IMR-90 (cell line): ENCODE measurements at regions not wholly inside any gene's neighbourhood (a gene's known extent, or its start where the extent isn't known, plus 50 kb on each side); places are given as distances from the start of the nearest gene placed in this dataset.

Source experiments
- ATAC-seq: fragments of 200-7000 bp; cut with Tn5 transposase; 2 replicates; pipeline ENCODE4 v1.9.1; 2020; ENCODE audit warnings: low read depth, mild to moderate bottlenecking, moderate library complexity
- BruUV-seq: library from RNA; stranded (reverse); fragments of 400-500 nt; replicated peaks from 2 replicates; lab custom pipeline; 2021; lab: Mats Ljungman, UMichigan
- CTCF ChIA-PET: fragments of 300-600 bp; formaldehyde crosslinking; extraction: SDS; loops from one replicate; lab custom pipeline; 2021; ENCODE audit warnings: antibody characterized with exemption; lab: Yijun Ruan, JAX
- POLR2A ChIA-PET: fragments of 300-600 bp; sonication (Branson Sonifier 250); formaldehyde crosslinking; loops from one replicate; lab custom pipeline; 2022; ENCODE audit warnings: antibody characterized with exemption; ENCODE audit not compliant: unreplicated experiment; lab: Charles Lee
- DNase-seq: peaks from one replicate; pipeline ENCODE4 v3.0.0; 2013
- H2AFZ ChIP-seq: replicated peaks from 2 replicates; pipeline ENCODE3; 2013; ENCODE audit warnings: low read length, mild to moderate bottlenecking; ENCODE audit not compliant: poor library complexity
- H2AK5ac ChIP-seq: 2 replicates; pipeline ENCODE4 v1.6.1; 2013; ENCODE audit warnings: low read depth, low read length, inconsistent platforms
- H2AK9ac ChIP-seq: replicated peaks from 2 replicates; pipeline ENCODE3; 2013; ENCODE audit warnings: mild to moderate bottlenecking, low read depth, low read length, moderate library complexity; ENCODE audit not compliant: poor library complexity
- H2BK120ac ChIP-seq: 2 replicates; pipeline ENCODE4 v1.6.1; 2013; ENCODE audit warnings: low read depth, low read length, inconsistent platforms
- H2BK15ac ChIP-seq: 3 replicates; pipeline ENCODE4 v1.6.1; 2013; ENCODE audit warnings: low read depth, low read length, inconsistent platforms
- H2BK20ac ChIP-seq: 2 replicates; pipeline ENCODE4 v1.6.1; 2013; ENCODE audit warnings: low read depth, mild to moderate bottlenecking, inconsistent platforms, low read length, moderate library complexity
- H2BK5ac ChIP-seq: 2 replicates; pipeline ENCODE4 v1.6.1; 2013; ENCODE audit warnings: mild to moderate bottlenecking, low read depth, low read length, inconsistent platforms; ENCODE audit not compliant: poor library complexity, severe bottlenecking
- H3K14ac ChIP-seq: replicated peaks from 2 replicates; pipeline ENCODE4 v1.6.1; 2013; ENCODE audit warnings: low read depth, low read length, inconsistent platforms
- H3K18ac ChIP-seq: 2 replicates; pipeline ENCODE4 v1.6.1; 2013; ENCODE audit warnings: low read depth, low read length, control low read depth
- H3K23ac ChIP-seq: 2 replicates; pipeline ENCODE4 v1.6.1; 2013; ENCODE audit warnings: low read depth, low read length, inconsistent platforms
- H3K27ac ChIP-seq: 2 replicates; pipeline ENCODE4 v1.5.1; 2013; ENCODE audit warnings: mild to moderate bottlenecking, control low read depth, low read length; ENCODE audit not compliant: insufficient read depth
- H3K27me3 ChIP-seq: 2 replicates; pipeline ENCODE4 v1.6.1; 2013; ENCODE audit warnings: low read length; ENCODE audit not compliant: control insufficient read depth, insufficient read depth
- H3K36me3 ChIP-seq: 2 replicates; pipeline ENCODE4 v1.6.1; 2013; ENCODE audit warnings: low read length, mixed read lengths; ENCODE audit not compliant: control insufficient read depth, insufficient read depth
- H3K4ac ChIP-seq: 2 replicates; pipeline ENCODE4 v1.6.1; 2013; ENCODE audit warnings: low read depth, low read length, inconsistent platforms
- H3K4me1 ChIP-seq: 2 replicates; pipeline ENCODE4 v1.6.1; 2013; ENCODE audit warnings: low read length, mixed read lengths; ENCODE audit not compliant: control insufficient read depth, insufficient read depth
- H3K4me2 ChIP-seq: 2 replicates; pipeline ENCODE4 v1.6.1; 2013; ENCODE audit warnings: low read depth, mild to moderate bottlenecking, control low read depth, low read length, moderate library complexity
- H3K4me3 ChIP-seq: 2 replicates; pipeline ENCODE4 v1.5.1; 2013; ENCODE audit warnings: low read depth, mild to moderate bottlenecking, control low read depth, low read length, moderate library complexity; ENCODE audit not compliant: insufficient read depth
- H3K56ac ChIP-seq: 2 replicates; pipeline ENCODE4 v1.6.1; 2013; ENCODE audit warnings: low read length, inconsistent platforms; ENCODE audit not compliant: insufficient read depth; ENCODE audit errors: extremely low read depth
- H3K79me1 ChIP-seq, 2 experiments: 2 replicates each; pipeline ENCODE4 v1.6.1; 2013; ENCODE audit warnings: low read length in 2 of 2, inconsistent platforms in 1 of 2, low read depth in 1 of 2
- H3K9ac ChIP-seq: 2 replicates; pipeline ENCODE4 v1.6.1; 2013; ENCODE audit warnings: low read depth, low read length, control low read depth
- H3K9me1 ChIP-seq: 2 replicates; pipeline ENCODE4 v1.6.1; 2013; ENCODE audit warnings: low read length, inconsistent platforms; ENCODE audit not compliant: insufficient read depth
- H3K9me3 ChIP-seq: 2 replicates; pipeline ENCODE4 v1.6.1; 2013; ENCODE audit warnings: low read length; ENCODE audit not compliant: control insufficient read depth, insufficient read depth
- H4K20me1 ChIP-seq: 2 replicates; pipeline ENCODE4 v1.6.1; 2013; ENCODE audit warnings: low read length, inconsistent platforms; ENCODE audit not compliant: insufficient read depth
- H4K5ac ChIP-seq: 2 replicates; pipeline ENCODE4 v1.6.1; 2013; ENCODE audit warnings: mild to moderate bottlenecking, low read depth, low read length, control low read depth
- H4K8ac ChIP-seq, 2 experiments: 2 replicates each; pipeline ENCODE4 v1.6.1; 2013; ENCODE audit warnings: low read depth in 2 of 2, low read length in 2 of 2, control low read depth in 1 of 2, inconsistent platforms in 1 of 2
- H4K91ac ChIP-seq: 2 replicates; pipeline ENCODE4 v1.6.1; 2013; ENCODE audit warnings: low read depth, low read length, inconsistent platforms; ENCODE audit not compliant: insufficient read depth
- BHLHE40 ChIP-seq: fragments of 150-350 bp; IDR thresholded peaks from 2 replicates; pipeline ENCODE4 v1.6.1; 2016; ENCODE audit warnings: mild to moderate bottlenecking, low read depth, low read length
- CEBPB ChIP-seq: IDR thresholded peaks from 2 replicates; pipeline ENCODE4 v1.6.1; 2012; ENCODE audit warnings: low read depth, low read length, improper control_type of control experiment
- CHD1 ChIP-seq: IDR thresholded peaks from 2 replicates; pipeline ENCODE4 v1.6.1; 2012; ENCODE audit warnings: low read depth, low read length, improper control_type of control experiment
- CTCF ChIP-seq: conservative IDR thresholded peaks from 2 replicates; pipeline ENCODE4 v1.5.1; 2012; ENCODE audit warnings: mild to moderate bottlenecking, low read depth, low read length, improper control_type of control experiment
- ELK1 ChIP-seq: fragments of 150-350 bp; IDR thresholded peaks from 2 replicates; pipeline ENCODE4 v1.6.1; 2016; ENCODE audit warnings: low read depth, mild to moderate bottlenecking, low read length, moderate library complexity, borderline replicate concordance
- FOS ChIP-seq: fragments of 150-350 bp; IDR thresholded peaks from 2 replicates; pipeline ENCODE4 v1.6.1; 2016; ENCODE audit warnings: low read depth, low read length
- MAFK ChIP-seq: IDR thresholded peaks from 2 replicates; pipeline ENCODE4 v1.6.1; 2012; ENCODE audit warnings: low read depth, low read length, improper control_type of control experiment
- MAZ ChIP-seq: IDR thresholded peaks from 2 replicates; pipeline ENCODE4 v1.6.1; 2012; ENCODE audit warnings: low read depth, mild to moderate bottlenecking, low read length, improper control_type of control experiment, moderate library complexity, borderline replicate concordance
- MXI1 ChIP-seq: IDR thresholded peaks from 2 replicates; pipeline ENCODE4 v1.6.1; 2012; ENCODE audit warnings: low read depth, mild to moderate bottlenecking, low read length, moderate library complexity, borderline replicate concordance
- NFE2L2 ChIP-seq: fragments of 150-350 bp; IDR thresholded peaks from 2 replicates; pipeline ENCODE4 v1.6.1; 2016; ENCODE audit warnings: low read depth, mild to moderate bottlenecking, low read length
- POLR2A ChIP-seq: IDR thresholded peaks from 2 replicates; pipeline ENCODE4 v1.6.1; 2012; ENCODE audit warnings: mild to moderate bottlenecking, low read depth, low read length
- RAD21 ChIP-seq: IDR thresholded peaks from 2 replicates; pipeline ENCODE4 v1.6.1; 2012; ENCODE audit warnings: low read length, improper control_type of control experiment
- RCOR1 ChIP-seq: IDR thresholded peaks from 2 replicates; pipeline ENCODE4 v1.6.1; 2012; ENCODE audit warnings: mild to moderate bottlenecking, low read length, improper control_type of control experiment; ENCODE audit not compliant: insufficient replicate concordance
- RFX5 ChIP-seq: IDR thresholded peaks from 2 replicates; pipeline ENCODE4 v1.8.0; 2012; ENCODE audit warnings: low read depth, mild to moderate bottlenecking, low read length, moderate library complexity
- SMC3 ChIP-seq: fragments of 150-350 bp; IDR thresholded peaks from 2 replicates; pipeline ENCODE4 v1.6.1; 2016; ENCODE audit warnings: low read depth, mild to moderate bottlenecking, antibody characterized with exemption, low read length, moderate library complexity
- USF2 ChIP-seq: fragments of 150-350 bp; IDR thresholded peaks from 2 replicates; pipeline ENCODE4 v1.6.1; 2017; ENCODE audit warnings: mild to moderate bottlenecking, antibody characterized with exemption, low read length, low read depth
- WGBS, 2 experiments: methylation state at CpG; one replicate each; pipeline versions ENCODE4 v1.1.5 to v1.1.7; 2013; ENCODE audit warnings: missing lambda C conversion rate in 2 of 2; ENCODE audit not compliant: insufficient read length in 1 of 2; ENCODE audit errors: extremely low coverage in 2 of 2; 5-methylcytosine and 5-hydroxymethylcytosine counted together
- dilution Hi-C: fragments of 300-500 bp; cut with HindIII; formaldehyde crosslinking; loops from one replicate; pipeline ENCODE4 v1.14.3; 2018; ENCODE audit warnings: low sequenced_read_pairs; ENCODE audit not compliant: unreplicated experiment
- in situ Hi-C: fragments of 300-500 bp; cut with MboI; formaldehyde crosslinking; loops from 3 replicates; pipeline ENCODE4 v1.14.3; 2019; ENCODE audit warnings: low sequenced_read_pairs, inconsistent platforms, mixed read lengths
- intact Hi-C: fragments of 100-400 bp; cut with micrococcal nuclease; formaldehyde crosslinking; loops from 2 replicates; pipeline ENCODE4 v1.10.0; 2022

GRCh38 chr14:47785058-47785457, 109.7 kb upstream of the MDGA2 start:
- intact Hi-C loops (no loop called here), dilution Hi-C loops (no loop called here), in situ Hi-C loops (no loop called here)
- no peak for TF ChIP-seq CHD1
- no peak for TF ChIP-seq MAFK
- no peak for TF ChIP-seq RCOR1
- no peak for TF ChIP-seq MAZ
- TF ChIP-seq USF2: no peak
- TF ChIP-seq NFE2L2: no peak
- no peak for TF ChIP-seq BHLHE40
- TF ChIP-seq CTCF: no peak
- TF ChIP-seq POLR2A: no peak
- no peak for TF ChIP-seq RFX5
- TF ChIP-seq ELK1: no peak
- TF ChIP-seq RAD21: no peak
- TF ChIP-seq CEBPB: no peak
- TF ChIP-seq SMC3: no peak
- no peak for TF ChIP-seq MXI1
- no peak for TF ChIP-seq FOS
- no peaks in the 10 kb centered on the region for H4K20me1 ChIP-seq
- H3K4me1 ChIP-seq: no peaks in the 10 kb centered on the region
- H2AK9ac ChIP-seq: no peak overlapping the region
- no peak overlapping the region for H2AK5ac ChIP-seq
- H2BK20ac ChIP-seq: no peak overlapping the region
- no peak for ATAC-seq
- no peak overlapping the region for H3K4me2 ChIP-seq
- no peak overlapping the region for H2BK5ac ChIP-seq
- H3K4ac ChIP-seq: no peak overlapping the region
- no peak overlapping the region for H2BK120ac ChIP-seq
- H4K5ac ChIP-seq: no peak overlapping the region
- WGBS, 2 experiments: no CpG with 5 or more reads among the region's 2 CpGs
- H3K23ac ChIP-seq: no peak overlapping the region
- H3K9me1 ChIP-seq: no peaks in the 10 kb centered on the region
- H3K18ac ChIP-seq: no peak overlapping the region
- DNase-seq: no peak
- BruUV-seq: no TSS peak
- H2BK15ac ChIP-seq: no peak overlapping the region
- H4K8ac ChIP-seq: no peak overlapping the region
- H3K36me3 ChIP-seq: no peaks in the 10 kb centered on the region
- H3K9ac ChIP-seq: no peak overlapping the region
- H3K4me3 ChIP-seq: no peak overlapping the region
- no peak overlapping the region for H3K56ac ChIP-seq
- H3K27ac ChIP-seq: no peak overlapping the region
- H4K91ac ChIP-seq: no peak overlapping the region
- no peak overlapping the region for H3K14ac ChIP-seq
- H3K9me3 ChIP-seq: peaks cover 2% of the 10 kb centered on the region
- H2AFZ ChIP-seq: no peak overlapping the region
- no peaks in the 10 kb centered on the region for H3K27me3 ChIP-seq
- H3K79me1 ChIP-seq: no peaks in the 10 kb centered on the region
- ChIA-PET POLR2A (no interaction called here), CTCF (no interaction called here)
